GM11168 (cell line): ENCODE measurements at regions not wholly inside any gene's neighbourhood (a gene's known extent, or its start where the extent isn't known, plus 50 kb on each side); places are given as distances from the start of the nearest gene placed in this dataset.
"Not testable (repeated sequence)": the region's sequence is repeated elsewhere in the genome, so short reads cannot be mapped to it uniquely, and the experiment has no call there.

Experiments
- in situ Hi-C: fragments of 300-500 bp; cut with MboI; formaldehyde crosslinking; loops from one replicate; pipeline ENCODE4 v1.12.0; 2022; ENCODE audit warnings: low sequenced_read_pairs; ENCODE audit not compliant: unreplicated experiment

DNA sequence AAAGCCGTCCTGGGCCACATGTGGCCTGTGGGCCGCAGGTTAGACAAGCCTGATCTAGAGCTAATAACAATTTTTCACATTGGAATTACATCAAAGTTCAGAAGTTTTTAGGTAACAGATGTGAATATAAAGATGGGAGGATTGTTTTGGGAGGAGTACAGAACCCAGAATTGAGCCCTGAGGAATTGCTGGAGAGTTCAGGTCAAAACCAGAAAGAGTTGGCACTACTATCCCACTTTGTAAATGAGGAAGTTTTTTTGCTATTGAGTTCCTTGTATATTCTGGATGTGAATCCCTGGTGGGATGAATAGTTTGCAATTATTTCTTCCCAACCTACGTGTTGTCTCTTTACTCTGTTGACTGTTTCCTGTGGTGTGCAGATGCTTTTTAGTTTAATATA, 109.5 kb upstream of the LIPC start:
- in situ Hi-C loops = no loop called here

DNA sequence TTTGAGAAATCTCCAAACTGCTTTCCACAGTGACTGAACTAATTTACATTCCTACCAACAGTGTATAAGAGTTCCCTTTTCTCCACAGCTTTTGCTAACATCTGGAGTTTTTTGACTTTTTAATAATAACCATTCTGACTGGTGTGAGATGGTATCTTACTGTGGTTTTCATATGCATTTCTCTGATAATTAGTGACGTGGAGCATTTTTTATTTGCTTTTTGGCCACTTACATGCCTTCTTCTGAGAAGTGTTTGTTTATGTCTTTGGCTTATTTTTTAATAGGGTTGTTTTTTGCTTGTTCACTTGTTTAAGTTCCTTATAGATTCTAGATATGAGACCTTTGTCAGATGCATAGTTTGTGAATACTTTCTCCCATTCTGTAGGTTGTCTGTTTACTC, 108.5 kb upstream of the LIPC start:
- in situ Hi-C loops = not testable (repeated sequence)

DNA sequence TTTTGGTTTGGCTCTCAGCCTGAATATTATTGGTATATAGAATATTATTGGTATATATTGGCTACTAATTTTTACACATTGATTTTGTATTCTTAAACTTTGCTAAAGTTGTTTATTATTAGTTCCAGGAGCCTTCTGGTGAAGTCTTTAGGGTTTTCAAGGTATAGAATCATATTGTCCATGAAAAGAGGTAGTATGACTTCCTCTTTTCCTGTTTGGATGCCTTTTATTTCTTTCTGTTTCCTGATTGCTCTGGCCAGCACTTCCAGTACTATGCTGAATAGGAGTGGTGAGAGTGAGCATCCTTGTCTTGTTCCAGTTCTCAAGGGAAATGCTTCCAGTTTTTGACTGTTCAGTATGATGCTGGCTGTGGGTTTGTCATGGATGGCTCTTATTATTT, 107.3 kb upstream of the LIPC start:
- in situ Hi-C loops = no loop called here

DNA sequence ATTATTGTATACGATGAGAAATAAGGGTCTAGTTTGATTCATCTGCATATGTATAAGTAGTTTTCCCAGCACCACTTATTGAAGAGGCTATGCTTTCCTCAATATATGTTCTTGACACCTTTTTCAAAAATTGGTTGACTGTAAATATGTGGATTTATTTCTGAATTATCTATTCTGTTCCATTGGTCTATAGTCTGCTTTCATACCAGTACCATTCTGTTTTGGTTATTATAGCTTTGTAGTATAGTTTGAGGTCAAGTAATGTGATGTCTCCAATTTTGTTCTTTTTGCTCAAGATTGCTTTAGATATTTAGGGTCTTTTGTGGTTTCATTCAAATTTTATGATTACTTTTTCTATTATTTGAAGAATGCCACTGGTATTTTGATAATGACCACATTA, 103.8 kb upstream of the LIPC start:
- in situ Hi-C loops = no loop called here

DNA sequence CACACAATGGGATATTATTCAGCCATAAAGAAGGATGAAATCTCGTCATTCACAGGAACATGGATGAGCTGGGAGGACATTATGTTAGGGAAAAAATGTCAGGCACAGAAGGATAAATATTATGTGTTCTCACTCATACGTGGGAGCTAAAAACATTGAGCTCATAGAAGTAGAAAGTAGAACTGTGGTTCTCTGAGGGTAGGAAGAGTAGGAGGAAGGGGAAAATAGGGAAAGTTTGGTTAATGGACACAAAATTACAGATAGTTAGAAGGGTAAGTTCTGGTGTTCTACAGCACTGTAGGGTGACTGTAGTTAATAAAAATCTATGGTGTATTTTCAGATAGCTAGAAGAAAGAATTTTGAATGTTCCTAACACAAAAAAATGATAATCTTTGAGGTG, 102.6 kb upstream of the LIPC start:
- in situ Hi-C loops = no loop called here

DNA sequence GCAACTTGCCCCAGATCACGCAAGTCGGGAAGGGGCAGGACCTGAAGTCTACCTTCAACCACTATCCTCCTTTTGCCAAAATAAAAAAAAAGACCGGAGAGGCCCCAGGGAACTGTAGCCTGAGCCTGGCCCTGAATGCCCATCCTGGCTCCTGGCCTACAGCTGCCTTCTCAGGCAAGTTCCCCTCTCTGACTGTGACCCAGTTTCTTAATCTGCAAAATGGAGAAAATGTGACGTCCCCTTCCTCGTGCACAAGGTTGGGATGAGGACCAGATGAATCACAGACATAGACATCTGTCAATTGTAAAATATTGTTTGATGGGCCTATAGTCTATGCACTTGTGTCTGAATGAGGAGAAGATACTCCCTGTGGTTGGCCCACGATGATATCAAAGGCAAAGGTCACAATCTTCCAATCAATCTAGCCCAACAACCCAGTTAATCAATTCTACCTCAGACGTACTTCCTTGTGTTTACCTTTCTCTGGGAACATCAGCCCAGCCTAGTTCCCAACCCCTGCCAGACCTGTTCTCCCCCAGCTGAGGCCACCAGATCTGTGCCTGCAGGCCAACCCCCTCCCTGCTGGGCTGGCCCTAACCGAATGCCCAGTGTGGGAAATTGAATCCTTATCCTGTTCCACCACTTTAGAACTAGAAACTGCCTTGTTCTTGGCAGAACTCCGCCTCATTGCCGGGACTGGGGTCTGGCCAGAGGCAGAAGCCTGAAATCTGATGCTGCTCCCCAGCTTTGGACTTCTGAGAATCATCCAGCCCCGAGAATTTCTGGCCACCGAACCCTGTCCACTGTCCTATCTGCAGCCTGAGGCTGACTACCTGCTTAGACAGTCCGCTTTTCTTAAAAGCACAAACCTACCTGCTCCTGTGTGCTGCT, 101.8 kb upstream of the LIPC start:
- in situ Hi-C loops = no loop called here

DNA sequence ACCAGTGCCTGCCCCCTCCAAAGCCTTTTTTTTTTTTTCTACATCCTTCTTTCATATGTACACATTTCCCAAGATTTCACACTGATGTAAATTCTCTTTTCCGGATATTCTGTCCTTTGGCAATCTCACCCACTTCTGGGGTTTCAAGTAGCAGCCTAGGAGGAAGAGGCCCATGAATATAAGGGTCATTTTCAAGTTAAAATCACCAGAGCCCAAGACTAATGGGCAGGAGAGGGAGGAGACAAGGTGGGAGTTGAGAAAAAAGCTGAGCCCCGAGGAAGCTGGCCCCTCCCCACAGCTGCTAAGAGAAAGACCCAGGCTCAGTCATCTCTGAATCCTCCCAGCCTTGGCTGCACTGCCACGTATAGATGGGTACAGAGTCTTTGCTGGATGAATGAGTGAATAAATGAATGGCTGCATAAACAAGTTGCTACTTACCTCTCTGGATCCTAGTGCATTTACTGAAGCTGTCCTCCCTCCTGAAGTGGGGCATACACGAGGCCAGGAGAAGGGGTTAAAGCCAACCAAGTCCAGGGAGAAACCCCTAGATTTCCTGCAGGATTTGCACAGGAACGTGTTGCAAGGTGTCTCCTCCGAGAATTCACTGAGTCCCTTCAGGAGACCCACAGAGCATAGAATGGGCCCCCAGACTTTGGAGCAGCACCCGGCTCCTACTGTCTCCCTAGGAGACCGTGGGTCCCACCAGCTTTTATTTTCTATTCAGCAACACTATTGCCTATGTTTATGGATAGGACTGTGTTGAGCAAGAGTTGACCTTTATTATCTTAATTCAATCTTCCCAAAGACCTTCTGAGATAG, 100.8 kb upstream of the LIPC start:
- in situ Hi-C loops = no loop called here

DNA sequence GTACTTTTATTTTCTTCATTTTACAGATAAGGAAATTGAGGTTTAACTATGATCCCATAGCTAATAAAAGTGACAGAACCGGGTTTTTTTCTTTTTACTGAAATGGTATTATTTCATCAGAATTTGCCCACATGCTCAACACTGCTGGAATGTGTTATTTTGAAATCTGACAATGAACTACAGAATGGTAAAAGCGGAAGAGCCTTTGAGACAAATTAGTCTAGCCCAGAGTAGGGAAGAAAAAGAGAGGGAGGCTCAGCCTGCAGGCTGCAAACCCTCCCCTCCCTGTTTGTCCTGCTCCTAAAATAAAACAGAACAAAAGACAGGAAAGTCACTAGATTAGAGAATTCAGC, 100.3 kb upstream of the LIPC start:
- in situ Hi-C loops = no loop called here

DNA sequence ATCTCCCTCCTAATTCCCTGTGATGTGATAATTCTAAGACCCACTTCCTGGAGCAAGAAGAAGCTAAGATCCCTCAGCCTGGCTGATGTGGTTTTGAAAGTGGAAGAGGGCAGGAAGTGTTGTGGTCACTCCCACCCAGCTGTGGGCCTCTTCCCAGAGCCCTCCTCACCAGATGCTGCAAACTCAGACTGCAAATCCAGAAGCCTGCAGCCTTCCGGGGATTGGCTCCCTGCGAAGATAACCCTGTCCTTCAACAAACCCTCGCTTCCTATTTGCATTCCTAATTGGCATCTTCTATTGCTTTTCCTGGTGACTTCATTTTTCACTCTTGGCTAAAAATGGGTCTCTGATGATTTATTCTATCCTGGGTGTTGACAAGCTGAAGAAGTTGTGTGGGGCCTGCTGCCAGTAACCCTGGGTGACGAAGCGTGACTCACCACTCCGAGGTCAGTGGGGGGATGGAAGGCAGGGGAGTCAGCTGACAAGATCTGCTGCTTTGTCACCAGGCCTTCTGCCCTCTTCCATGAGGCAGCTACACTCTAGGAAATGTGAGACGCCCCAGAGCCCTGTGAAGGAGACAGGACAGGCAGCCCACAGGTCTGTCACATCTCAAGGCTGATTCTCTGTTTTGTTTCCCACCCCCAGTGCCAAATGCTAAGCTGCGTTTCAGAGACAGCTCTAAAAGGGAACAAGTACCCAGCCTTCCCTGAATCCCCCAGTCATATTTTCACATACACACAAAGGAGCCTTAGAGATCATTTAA, 99.7 kb upstream of the LIPC start:
- in situ Hi-C loops = no loop called here

DNA sequence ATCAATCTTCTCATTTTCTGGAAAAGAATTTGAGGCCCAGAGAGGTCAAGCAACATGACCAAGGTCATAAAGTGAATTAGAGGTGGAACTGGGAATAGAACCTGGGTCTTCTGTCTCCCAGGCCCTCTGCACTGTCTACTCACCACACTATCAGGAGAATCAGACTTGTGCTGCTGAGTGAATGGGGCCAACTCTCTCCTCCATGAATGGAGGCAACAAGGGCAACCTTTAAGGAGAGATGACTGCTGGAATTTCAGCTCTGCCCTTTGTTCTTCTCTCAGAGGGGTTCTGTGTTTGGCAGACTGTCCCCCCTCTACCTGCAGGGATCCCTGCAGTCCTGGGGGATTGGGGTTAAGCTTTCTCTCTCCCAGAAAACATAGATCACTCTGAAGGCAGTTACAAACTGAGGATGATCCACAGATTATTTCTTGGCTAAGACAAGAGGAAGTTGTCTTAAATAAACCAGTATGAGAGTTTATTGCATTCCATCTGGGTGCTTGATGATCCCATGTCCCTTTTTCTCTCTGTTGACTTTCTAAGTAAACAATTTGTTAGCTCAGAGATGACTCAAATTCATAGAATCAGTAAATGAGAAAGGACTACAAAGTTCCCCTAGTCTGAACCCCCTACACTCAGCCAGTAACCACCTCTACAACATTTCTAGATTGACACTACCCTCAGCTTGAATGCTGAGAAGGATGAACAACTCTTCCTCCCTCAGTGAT, 99.0 kb upstream of the LIPC start:
- in situ Hi-C loops = no loop called here

DNA sequence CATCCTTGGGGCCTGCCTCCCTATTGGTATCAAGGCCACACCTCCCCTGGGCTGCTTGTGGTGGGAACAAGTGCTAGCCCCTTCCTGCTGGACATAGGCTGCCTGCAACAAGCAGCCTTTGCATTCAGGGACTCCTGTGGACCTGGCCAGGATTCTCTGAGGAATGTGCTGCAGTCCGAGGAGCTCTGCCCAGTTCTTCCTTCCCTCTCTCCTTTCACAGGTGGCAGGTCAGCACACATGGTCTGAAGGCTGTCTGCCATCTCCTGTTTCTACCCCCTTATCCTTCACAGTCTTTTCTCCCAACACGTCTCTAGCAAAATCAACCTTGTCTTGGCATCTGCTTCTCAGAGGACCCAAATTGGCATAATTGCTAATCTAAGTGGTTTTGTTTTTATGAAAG, 97.0 kb upstream of the LIPC start:
- in situ Hi-C loops = no loop called here

DNA sequence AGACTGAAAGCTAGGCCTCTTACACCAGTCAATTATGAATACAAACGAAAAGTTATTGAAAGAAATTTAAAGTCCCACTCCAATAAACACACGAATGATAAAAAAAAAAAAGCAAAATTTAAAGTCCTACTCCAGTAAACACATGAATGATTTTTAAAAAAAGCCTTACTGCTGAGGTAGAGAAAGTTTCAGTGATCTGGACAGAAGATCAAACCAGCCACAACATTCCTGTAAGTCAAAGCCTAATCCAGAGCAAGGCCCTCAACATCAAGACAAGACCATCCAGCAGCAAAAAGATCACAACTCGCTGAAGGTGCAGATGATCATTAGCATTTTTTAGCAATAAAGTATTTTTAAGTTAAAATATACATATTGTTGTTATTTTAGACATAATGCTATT, 95.6 kb upstream of the LIPC start:
- in situ Hi-C loops = no loop called here

DNA sequence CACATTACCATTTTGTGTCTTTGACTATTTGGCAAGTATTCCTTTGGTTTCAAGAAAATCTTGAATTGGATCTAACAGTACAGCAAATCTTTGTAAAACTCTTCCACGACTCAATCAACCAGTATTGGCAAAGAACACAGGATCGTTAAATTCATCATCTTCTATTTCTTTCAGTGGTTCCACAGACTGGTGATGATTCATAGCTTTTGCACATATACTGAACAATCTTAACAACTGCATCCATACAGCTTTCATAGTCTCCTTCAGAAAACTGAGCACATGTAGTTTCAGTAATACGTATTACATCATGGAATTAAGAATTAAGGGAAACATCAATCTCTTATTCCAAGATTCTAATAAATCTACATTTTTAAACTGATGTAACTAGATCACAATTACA, 91.6 kb upstream of the LIPC start:
- in situ Hi-C loops = no loop called here

DNA sequence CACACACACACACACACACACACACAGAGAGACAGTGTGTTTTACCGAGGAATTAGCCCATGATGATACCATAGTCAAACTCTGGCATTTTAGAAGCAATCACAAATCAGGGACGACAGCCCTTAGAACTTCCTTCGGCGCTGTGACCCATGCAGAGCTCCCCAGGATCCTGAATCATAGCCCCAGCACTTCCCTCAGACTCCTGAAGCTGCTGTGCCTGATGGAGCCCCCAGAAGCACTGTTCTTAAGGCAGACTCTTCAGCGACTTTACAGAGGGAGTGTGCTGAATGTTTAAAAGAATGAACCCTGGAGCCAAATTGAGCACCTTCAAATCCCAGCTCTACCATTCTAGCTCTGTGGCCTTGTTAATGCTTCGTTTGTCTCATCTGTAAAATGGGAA, 89.3 kb upstream of the LIPC start:
- in situ Hi-C loops = no loop called here

DNA sequence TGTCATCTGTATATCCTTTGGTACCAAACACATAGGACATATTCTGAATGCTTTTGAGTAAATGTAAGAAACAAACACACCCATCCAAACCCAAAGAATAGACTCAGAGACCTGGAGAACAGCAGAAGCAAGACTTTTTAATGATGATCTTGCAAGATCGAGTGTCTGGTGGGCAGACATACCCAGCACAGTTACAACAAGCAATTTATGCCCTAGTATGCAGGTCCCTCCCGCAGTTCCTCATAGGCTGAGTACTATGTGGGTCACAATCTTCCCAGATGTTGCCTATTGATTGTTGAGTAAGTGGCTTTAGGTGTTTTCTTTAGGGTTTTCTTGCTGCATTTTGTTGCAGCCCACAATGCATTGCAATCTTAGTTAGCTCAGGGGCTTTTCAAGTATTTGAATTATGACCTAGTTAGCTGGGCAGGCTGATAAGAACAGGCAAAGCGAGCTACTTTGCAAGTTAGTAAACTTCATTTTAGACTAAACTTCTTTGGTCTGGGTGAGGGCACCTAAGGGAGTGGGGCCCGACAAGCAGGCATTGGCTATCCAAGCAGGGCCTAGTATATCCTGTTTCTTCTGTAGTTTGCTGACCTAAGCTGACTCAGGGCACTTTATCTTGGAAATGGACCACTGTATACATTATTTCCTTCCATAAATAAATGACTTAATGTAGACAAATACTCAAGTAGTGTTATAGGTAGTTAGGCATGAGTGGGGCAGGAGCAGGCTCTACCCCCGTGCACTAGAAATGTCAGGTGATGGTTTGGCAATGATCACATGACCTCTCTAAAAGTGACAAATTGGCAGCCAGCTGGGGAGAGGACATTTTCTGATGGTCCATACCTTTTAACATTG, 87.3 kb upstream of the LIPC start:
- in situ Hi-C loops = no loop called here

DNA sequence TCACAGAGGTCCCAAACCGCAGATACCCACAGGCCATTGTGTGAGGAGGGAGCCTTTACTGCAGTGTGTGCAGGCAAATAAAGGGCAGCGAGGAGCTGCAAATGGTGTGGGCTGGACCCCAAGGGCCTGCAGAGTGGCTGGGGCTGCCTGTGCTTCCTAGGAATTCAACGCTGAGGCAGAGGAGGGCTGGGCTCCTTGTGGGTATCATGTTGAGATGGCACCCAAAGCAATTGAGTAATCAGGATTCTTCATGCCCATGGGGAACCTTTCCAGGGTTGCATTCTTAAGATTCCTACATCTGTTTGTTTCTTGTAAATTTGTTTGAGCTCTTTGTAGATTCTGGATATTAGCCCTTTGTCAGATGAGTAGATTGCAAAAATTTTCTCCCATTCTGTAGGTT, 85.4 kb upstream of the LIPC start:
- in situ Hi-C loops = no loop called here

DNA sequence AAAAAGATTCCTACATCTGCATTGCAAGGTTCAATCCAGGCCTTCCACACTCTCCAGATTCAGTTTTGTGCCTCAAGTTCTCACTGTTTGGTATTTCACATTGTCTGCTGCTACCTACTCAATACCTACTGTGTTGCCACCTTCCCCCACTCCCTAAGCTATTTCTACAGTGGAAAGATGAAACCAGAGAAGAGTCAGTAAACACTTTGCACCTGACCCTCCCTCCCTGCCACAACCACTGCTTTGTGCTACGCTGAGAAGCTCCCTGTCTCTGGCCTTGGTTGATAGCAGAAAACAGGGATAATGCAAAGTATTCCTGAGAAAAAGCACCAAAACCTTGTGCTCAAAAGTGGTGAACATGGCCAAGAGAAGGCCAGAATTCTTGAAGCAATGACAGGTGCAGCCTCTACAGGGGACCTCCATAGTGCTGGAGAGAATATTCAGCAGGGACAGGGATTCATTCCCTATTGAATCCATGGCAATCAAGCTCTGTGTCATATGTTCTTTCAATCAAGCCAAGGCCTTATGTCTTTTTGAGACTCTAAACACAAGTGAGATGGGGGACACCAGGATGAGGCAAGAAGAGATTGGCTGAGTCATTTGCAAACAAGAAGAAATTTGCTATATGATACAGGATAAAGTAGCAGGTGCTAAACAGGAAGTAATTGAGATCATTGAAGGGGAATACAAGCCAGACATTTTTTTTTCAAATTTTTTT, 83.5 kb upstream of the LIPC start:
- in situ Hi-C loops = no loop called here

DNA sequence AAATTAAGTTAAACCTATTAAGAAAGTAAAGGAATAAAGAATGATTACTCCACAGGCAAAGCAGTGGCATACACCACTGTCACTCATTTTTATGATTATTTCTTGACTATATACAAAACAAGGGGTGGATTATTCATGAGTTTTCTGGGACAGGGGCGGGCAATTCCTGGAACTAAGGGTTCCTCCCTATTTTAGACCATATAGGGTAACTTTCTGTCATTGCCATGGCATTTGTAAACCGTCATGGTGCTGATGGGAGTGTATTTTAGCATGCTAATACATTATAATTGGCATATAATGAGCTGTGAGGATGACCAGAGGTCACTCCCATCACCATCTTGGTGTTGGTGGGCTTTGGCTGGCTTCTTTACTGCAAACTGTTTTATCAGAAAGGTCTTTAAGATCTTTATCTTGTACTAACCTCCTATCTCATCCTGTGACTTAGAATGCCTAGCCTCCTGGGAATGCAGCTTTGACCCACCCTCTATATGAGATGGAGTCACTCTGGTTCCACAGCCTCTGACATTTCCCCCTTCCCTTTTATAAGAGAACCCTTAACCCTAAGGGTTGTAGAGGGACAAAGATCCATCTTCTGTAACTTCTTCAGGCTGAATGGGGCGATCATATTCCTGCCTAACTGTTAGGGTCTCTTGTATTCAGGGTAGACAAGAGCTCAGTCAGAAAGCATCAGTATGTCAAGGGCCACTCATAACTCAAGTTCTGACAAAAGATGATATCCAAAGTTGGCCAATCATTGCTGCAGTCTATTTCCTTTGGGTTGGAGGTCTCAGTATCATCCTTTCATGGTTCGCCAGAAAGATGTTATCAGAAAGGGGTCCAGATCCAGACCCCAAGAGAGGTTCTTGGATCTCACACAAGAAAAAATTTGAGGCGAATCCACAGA, 79.5 kb upstream of the LIPC start:
- in situ Hi-C loops = no loop called here
